HepG2 (cell line): ENCODE measurements at regions not wholly inside any gene's neighbourhood (a gene's known extent, or its start where the extent isn't known, plus 50 kb on each side); places are given as distances from the start of the nearest gene placed in this dataset.

Source experiments
- CSRNP1 ChIP-seq: sonication (generic); formaldehyde crosslinking; IDR thresholded peaks from 2 replicates; pipeline ENCODE4 v1.8.1; 2023; ENCODE audit warnings: mild to moderate bottlenecking, missing genetic modification reagents
- ELF3 ChIP-seq: IDR thresholded peaks from 2 replicates; pipeline ENCODE4 v1.6.1; 2016; ENCODE audit warnings: missing genetic modification reagents, missing compliant biosample characterization
- HCFC1 ChIP-seq: fragments of 150-350 bp; IDR thresholded peaks from 2 replicates; pipeline ENCODE4 v1.6.1; 2014; ENCODE audit warnings: low read depth, low read length
- ISL2 ChIP-seq: sonication (generic); formaldehyde crosslinking; IDR thresholded peaks from 2 replicates; pipeline ENCODE4 v1.5.0; 2020; ENCODE audit warnings: missing genetic modification reagents
- JUN ChIP-seq: sonication (generic); formaldehyde crosslinking; IDR thresholded peaks from 2 replicates; pipeline ENCODE4 v1.4.0; 2020; ENCODE audit warnings: mild to moderate bottlenecking, missing genetic modification reagents
- NPAS2 ChIP-seq: sonication (generic); formaldehyde crosslinking; IDR thresholded peaks from 2 replicates; pipeline ENCODE4 v1.8.0; 2022; ENCODE audit warnings: mild to moderate bottlenecking, missing genetic modification reagents, borderline replicate concordance
- SIN3A ChIP-seq: IDR thresholded peaks from 2 replicates; pipeline ENCODE4 v1.6.1; 2011; ENCODE audit warnings: low read depth, mild to moderate bottlenecking, control low read depth, low read length, borderline replicate concordance
- SNAI1 ChIP-seq: sonication (generic); formaldehyde crosslinking; IDR thresholded peaks from 2 replicates; pipeline ENCODE4 v1.5.0; 2020; ENCODE audit warnings: mild to moderate bottlenecking, missing genetic modification reagents, borderline replicate concordance
- U2AF2 ChIP-seq: fragments of 200-400 bp; formaldehyde crosslinking; IDR thresholded peaks from 2 replicates; pipeline ENCODE4 v1.6.1; 2017; ENCODE audit warnings: low read depth, mild to moderate bottlenecking, low read length
- ZNF224 ChIP-seq: sonication (generic); formaldehyde crosslinking; IDR thresholded peaks from 2 replicates; pipeline ENCODE4 v1.5.0; 2020; ENCODE audit warnings: mild to moderate bottlenecking, missing genetic modification reagents
- ZNF382 ChIP-seq: sonication (generic); formaldehyde crosslinking; IDR thresholded peaks from 2 replicates; pipeline ENCODE4 v1.5.0; 2020; ENCODE audit warnings: missing genetic modification reagents, mild to moderate bottlenecking, borderline replicate concordance
- ZNF598 ChIP-seq: sonication (generic); formaldehyde crosslinking; IDR thresholded peaks from 2 replicates; pipeline ENCODE4 v1.5.1; 2020; ENCODE audit warnings: mild to moderate bottlenecking, missing genetic modification reagents, borderline replicate concordance
- ZNF605 ChIP-seq: sonication (generic); formaldehyde crosslinking; IDR thresholded peaks from 2 replicates; pipeline ENCODE4 v1.8.0; 2022; ENCODE audit warnings: mild to moderate bottlenecking, missing genetic modification reagents
- ZNF761 ChIP-seq: sonication (generic); formaldehyde crosslinking; conservative IDR thresholded peaks from 2 replicates; pipeline ENCODE4 v1.4.0; 2020; ENCODE audit warnings: mild to moderate bottlenecking, missing genetic modification reagents
- ZNF83 ChIP-seq: sonication (generic); formaldehyde crosslinking; IDR thresholded peaks from 2 replicates; pipeline ENCODE4 v1.4.0; 2020; ENCODE audit warnings: missing genetic modification reagents, mild to moderate bottlenecking, borderline replicate concordance
- TF ChIP-seq, protein P1 (sequence below): sonication (generic); formaldehyde crosslinking; IDR thresholded peaks from 2 replicates; pipeline ENCODE4 v1.8.0; 2022; ENCODE audit warnings: mild to moderate bottlenecking, missing genetic modification reagents
- TF ChIP-seq, protein P2 (sequence below): sonication (generic); formaldehyde crosslinking; IDR thresholded peaks from 2 replicates; pipeline ENCODE4 v1.4.0; 2020; ENCODE audit warnings: mild to moderate bottlenecking, missing genetic modification reagents
- TF ChIP-seq, protein P3 (sequence below): IDR thresholded peaks from 2 replicates; pipeline ENCODE4 v1.6.1; 2016; ENCODE audit warnings: mild to moderate bottlenecking
- TF ChIP-seq, protein P4 (sequence below): sonication (generic); formaldehyde crosslinking; IDR thresholded peaks from 2 replicates; pipeline ENCODE4 v1.9.0; 2021; ENCODE audit warnings: missing genetic modification reagents, borderline replicate concordance
- TF ChIP-seq, protein P5 (sequence below): sonication (generic); formaldehyde crosslinking; IDR thresholded peaks from 2 replicates; pipeline ENCODE4 v1.4.0; 2020; ENCODE audit warnings: missing genetic modification reagents

DNA sequence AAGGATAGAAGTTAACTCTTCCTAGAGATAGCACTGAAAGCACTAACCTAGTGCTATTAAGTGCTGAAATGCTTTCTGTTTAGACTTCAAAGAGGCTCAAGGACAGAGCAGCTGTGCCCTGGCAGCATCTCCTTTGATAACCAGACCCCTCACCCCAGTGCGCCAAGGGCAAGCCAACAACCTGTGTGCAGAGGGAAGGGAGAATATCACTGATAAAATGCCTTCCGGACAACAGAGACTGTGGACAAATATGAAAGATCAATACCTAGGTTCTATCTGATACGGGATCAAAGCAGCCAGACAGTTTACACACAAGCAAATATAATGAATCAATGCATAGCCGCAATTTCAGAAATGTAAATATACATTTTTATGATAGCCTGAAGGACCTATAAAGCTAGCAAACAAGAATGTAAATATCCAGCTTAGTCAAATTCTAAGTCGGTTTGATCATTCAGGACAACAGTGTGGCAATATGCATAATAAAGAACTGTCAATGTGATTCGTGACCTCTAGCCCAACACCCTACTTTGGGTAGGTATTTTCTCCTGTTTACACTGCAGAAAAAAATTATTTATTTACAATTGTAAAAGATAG, 91.8 kb upstream of the RFX8 start (continued):
- TF ChIP-seq, protein P1, sequence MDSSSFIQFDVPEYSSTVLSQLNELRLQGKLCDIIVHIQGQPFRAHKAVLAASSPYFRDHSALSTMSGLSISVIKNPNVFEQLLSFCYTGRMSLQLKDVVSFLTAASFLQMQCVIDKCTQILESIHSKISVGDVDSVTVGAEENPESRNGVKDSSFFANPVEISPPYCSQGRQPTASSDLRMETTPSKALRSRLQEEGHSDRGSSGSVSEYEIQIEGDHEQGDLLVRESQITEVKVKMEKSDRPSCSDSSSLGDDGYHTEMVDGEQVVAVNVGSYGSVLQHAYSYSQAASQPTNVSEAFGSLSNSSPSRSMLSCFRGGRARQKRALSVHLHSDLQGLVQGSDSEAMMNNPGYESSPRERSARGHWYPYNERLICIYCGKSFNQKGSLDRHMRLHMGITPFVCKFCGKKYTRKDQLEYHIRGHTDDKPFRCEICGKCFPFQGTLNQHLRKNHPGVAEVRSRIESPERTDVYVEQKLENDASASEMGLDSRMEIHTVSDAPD (CRISPR knock-in tag) = peak; percentile 96
- TF ChIP-seq HCFC1 (no peak), JUN (CRISPR knock-in tag) (peak; percentile 93), ZNF605 (peak; percentile 92), CSRNP1 (CRISPR knock-in tag) (peak; percentile 97), ZNF83 (CRISPR knock-in tag) (no peak), ZNF598 (CRISPR knock-in tag) (no peak), U2AF2 (no peak), ISL2 (CRISPR knock-in tag) (peak; percentile 100), ZNF382 (CRISPR knock-in tag) (no peak), ZNF224 (no peak; the same call in 1 of the 2 replicates), NPAS2 (CRISPR knock-in tag) (no peak), ELF3 (peak; percentile 91), SNAI1 (CRISPR knock-in tag) (no peak), ZNF761 (CRISPR knock-in tag) (no peak; the same call in 1 of the 2 replicates), SIN3A (peak; percentile 70)
- TF ChIP-seq, protein P2, sequence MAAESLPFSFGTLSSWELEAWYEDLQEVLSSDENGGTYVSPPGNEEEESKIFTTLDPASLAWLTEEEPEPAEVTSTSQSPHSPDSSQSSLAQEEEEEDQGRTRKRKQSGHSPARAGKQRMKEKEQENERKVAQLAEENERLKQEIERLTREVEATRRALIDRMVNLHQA (CRISPR knock-in tag) = 0 out of 2 replicates have a peak, but pooled peaks have one; percentile 29
- TF ChIP-seq, protein P3, sequence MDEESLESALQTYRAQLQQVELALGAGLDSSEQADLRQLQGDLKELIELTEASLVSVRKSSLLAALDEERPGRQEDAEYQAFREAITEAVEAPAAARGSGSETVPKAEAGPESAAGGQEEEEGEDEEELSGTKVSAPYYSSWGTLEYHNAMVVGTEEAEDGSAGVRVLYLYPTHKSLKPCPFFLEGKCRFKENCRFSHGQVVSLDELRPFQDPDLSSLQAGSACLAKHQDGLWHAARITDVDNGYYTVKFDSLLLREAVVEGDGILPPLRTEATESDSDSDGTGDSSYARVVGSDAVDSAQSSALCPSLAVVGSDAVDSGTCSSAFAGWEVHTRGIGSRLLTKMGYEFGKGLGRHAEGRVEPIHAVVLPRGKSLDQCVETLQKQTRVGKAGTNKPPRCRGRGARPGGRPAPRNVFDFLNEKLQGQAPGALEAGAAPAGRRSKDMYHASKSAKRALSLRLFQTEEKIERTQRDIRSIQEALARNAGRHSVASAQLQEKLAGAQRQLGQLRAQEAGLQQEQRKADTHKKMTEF (CRISPR knock-in tag) = peak; percentile 100
- TF ChIP-seq, protein P4, sequence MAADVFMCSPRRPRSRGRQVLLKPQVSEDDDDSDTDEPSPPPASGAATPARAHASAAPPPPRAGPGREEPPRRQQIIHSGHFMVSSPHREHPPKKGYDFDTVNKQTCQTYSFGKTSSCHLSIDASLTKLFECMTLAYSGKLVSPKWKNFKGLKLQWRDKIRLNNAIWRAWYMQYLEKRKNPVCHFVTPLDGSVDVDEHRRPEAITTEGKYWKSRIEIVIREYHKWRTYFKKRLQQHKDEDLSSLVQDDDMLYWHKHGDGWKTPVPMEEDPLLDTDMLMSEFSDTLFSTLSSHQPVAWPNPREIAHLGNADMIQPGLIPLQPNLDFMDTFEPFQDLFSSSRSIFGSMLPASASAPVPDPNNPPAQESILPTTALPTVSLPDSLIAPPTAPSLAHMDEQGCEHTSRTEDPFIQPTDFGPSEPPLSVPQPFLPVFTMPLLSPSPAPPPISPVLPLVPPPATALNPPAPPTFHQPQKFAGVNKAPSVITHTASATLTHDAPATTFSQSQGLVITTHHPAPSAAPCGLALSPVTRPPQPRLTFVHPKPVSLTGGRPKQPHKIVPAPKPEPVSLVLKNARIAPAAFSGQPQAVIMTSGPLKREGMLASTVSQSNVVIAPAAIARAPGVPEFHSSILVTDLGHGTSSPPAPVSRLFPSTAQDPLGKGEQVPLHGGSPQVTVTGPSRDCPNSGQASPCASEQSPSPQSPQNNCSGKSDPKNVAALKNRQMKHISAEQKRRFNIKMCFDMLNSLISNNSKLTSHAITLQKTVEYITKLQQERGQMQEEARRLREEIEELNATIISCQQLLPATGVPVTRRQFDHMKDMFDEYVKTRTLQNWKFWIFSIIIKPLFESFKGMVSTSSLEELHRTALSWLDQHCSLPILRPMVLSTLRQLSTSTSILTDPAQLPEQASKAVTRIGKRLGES = peak; percentile 84; the same call in 1 of the 2 replicates
- TF ChIP-seq, protein P5, sequence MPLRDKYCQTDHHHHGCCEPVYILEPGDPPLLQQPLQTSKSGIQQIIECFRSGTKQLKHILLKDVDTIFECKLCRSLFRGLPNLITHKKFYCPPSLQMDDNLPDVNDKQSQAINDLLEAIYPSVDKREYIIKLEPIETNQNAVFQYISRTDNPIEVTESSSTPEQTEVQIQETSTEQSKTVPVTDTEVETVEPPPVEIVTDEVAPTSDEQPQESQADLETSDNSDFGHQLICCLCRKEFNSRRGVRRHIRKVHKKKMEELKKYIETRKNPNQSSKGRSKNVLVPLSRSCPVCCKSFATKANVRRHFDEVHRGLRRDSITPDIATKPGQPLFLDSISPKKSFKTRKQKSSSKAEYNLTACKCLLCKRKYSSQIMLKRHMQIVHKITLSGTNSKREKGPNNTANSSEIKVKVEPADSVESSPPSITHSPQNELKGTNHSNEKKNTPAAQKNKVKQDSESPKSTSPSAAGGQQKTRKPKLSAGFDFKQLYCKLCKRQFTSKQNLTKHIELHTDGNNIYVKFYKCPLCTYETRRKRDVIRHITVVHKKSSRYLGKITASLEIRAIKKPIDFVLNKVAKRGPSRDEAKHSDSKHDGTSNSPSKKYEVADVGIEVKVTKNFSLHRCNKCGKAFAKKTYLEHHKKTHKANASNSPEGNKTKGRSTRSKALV (CRISPR knock-in tag) = no peak; the same call in 1 of the 2 replicates
